NCI-H146 treated with DMSO at 0.1 percent for 48 hours (cell line): ENCODE measurements at regions not wholly inside any gene's neighbourhood (a gene's known extent, or its start where the extent isn't known, plus 50 kb on each side); places are given as distances from the start of the nearest gene placed in this dataset.

Experiments used
- DNase-seq: peaks from one replicate; lab custom pipeline; 2025; ENCODE audit not compliant: unreplicated experiment; lab: John Stamatoyannopoulos, UW

GRCh38 chr3:24639481-24640329, 145.1 kb upstream of the THRB start:
- DNase-seq, result no peak

GRCh38 chr3:24640330-24640877, 145.8 kb upstream of the THRB start:
- no peak for DNase-seq

- no peak for DNase-seq
Measured at GRCh38 chr3:24641628-24642027, 147.0 kb upstream of the THRB start.

- DNase-seq, result no peak
Measured at GRCh38 chr3:24645047-24645446, 150.4 kb upstream of the THRB start.

GRCh38 chr3:24646790-24647189, 152.1 kb upstream of the THRB start:
- no peak for DNase-seq

GRCh38 chr3:24648063-24648462, 153.4 kb upstream of the THRB start:
- no peak for DNase-seq

GRCh38 chr3:24650839-24651238, 156.2 kb upstream of the THRB start:
- DNase-seq, result no peak

GRCh38 chr3:24657870-24658510, 163.3 kb upstream of the THRB start:
- no peak for DNase-seq

GRCh38 chr3:24661175-24661584, 166.5 kb upstream of the THRB start:
- no peak for DNase-seq

GRCh38 chr3:24662449-24663345, 168.0 kb upstream of the THRB start:
- DNase-seq, result no peak

- no peak for DNase-seq
Measured at GRCh38 chr3:24663406-24663805, 168.8 kb upstream of the THRB start.

GRCh38 chr3:24668039-24668438, 173.4 kb upstream of the THRB start:
- DNase-seq, result no peak

GRCh38 chr3:24670871-24671270, 176.2 kb upstream of the THRB start:
- no peak for DNase-seq

GRCh38 chr3:24673596-24673995, 178.9 kb upstream of the THRB start:
- no peak for DNase-seq

- DNase-seq, result no peak
Measured at GRCh38 chr3:24674261-24674660, 179.6 kb upstream of the THRB start.

- no peak for DNase-seq
Measured at GRCh38 chr3:24678021-24678420, 183.4 kb upstream of the THRB start.

- DNase-seq, result no peak
Measured at GRCh38 chr3:24678421-24678865, 183.8 kb upstream of the THRB start.

GRCh38 chr3:24679429-24679828, 184.8 kb upstream of the THRB start:
- DNase-seq, result no peak

GRCh38 chr3:24680214-24680967, 185.7 kb upstream of the THRB start:
- DNase-seq, result no peak

GRCh38 chr3:24682141-24682547, 187.5 kb upstream of the THRB start:
- DNase-seq, result no peak
